Karpas-422 (cell line): ENCODE measurements at regions not wholly inside any gene's neighbourhood (a gene's known extent, or its start where the extent isn't known, plus 50 kb on each side); places are given as distances from the start of the nearest gene placed in this dataset.

Source experiments
- DNase-seq: peaks from one replicate; pipeline ENCODE4 v3.0.0-alpha.2; 2015
- H2AFZ ChIP-seq: fragments of 200-600 bp; sonication (generic); 2 replicates; pipeline ENCODE4 v1.6.1; 2014; ENCODE audit warnings: antibody characterized with exemption, low read length, mixed read lengths
- H3K27ac ChIP-seq: fragments of 200-600 bp; sonication (generic); 2 replicates; pipeline ENCODE4 v1.5.1; 2014; ENCODE audit warnings: mild to moderate bottlenecking, low read length, moderate library complexity
- H3K27me3 ChIP-seq: fragments of 200-600 bp; sonication (generic); 2 replicates; pipeline ENCODE4 v1.6.1; 2014; ENCODE audit warnings: low read length, mixed read lengths
- H3K36me3 ChIP-seq: fragments of 200-600 bp; sonication (generic); 2 replicates; pipeline ENCODE4 v1.6.1; 2014; ENCODE audit warnings: low read length, mixed read lengths; ENCODE audit not compliant: insufficient read depth
- H3K4me1 ChIP-seq: fragments of 200-600 bp; sonication (generic); 2 replicates; pipeline ENCODE4 v1.6.1; 2014; ENCODE audit warnings: mild to moderate bottlenecking, low read length, mixed read lengths
- H3K4me2 ChIP-seq: fragments of 200-600 bp; sonication (generic); 2 replicates; pipeline ENCODE4 v1.6.1; 2014; ENCODE audit warnings: low read length, low read depth, mild to moderate bottlenecking; ENCODE audit not compliant: poor library complexity, severe bottlenecking
- H3K4me3 ChIP-seq: fragments of 200-600 bp; sonication (generic); 2 replicates; pipeline ENCODE4 v1.5.1; 2014; ENCODE audit warnings: mild to moderate bottlenecking, antibody characterized with exemption, low read length, mixed read lengths
- H3K79me2 ChIP-seq: fragments of 200-600 bp; sonication (generic); 2 replicates; pipeline ENCODE4 v1.6.1; 2014; ENCODE audit warnings: mild to moderate bottlenecking, low read length, mixed read lengths
- H3K9ac ChIP-seq: fragments of 200-600 bp; sonication (generic); 2 replicates; pipeline ENCODE4 v1.6.0; 2014; ENCODE audit warnings: low read length
- H3K9me2 ChIP-seq: fragments of 200-600 bp; sonication (generic), shearing (Covaris generic); replicated peaks from 2 replicates; pipeline ENCODE4 v1.6.0; 2014; ENCODE audit warnings: mild to moderate bottlenecking, low read length, moderate library complexity; ENCODE audit not compliant: insufficient read depth
- H3K9me3 ChIP-seq: fragments of 300-700, 200-600 bp; sonication (generic); 2 replicates; pipeline ENCODE4 v1.6.1; 2014; ENCODE audit warnings: low read length, mixed read lengths
- H4K20me1 ChIP-seq: fragments of 200-600 bp; sonication (generic); 2 replicates; pipeline ENCODE4 v1.6.1; 2014; ENCODE audit warnings: mild to moderate bottlenecking, antibody characterized with exemption, low read length, low read depth; ENCODE audit not compliant: insufficient read depth

DNA sequence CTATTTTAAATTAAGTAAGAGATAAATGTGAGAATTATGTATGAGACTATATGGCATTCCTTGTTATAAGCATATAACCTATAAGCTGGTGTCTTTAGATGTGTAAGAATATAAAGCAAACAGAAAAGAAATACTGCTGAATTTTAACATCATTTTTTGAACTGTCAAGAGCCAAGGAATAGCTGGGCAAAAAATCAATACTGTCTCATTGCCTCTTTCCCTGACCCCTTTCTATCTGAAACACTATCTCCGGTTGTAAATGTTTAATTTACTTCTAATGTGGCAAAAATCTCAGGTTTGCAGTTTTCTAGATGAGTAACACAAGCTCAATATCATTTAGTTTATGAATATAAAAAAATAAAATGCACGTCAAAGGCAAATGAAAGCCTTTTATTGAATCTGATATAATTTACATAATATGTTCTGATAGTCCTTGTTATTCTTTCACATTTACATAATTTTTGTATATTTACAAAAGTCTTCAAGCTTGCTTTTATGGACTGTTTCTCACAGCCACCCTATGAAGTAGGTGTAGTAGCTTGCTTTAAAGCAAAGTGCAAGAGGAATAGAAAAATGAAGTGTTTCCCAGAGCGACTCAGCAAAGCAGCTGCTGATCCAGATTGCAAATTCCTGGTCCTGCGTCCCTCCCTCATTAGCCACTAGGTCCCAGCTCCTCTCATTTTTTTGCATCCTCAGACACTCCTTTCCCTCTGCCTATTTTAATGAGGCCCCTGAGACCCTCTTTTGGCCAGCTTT is 188.2 kb upstream of the RFC3 start:
- no peak for DNase-seq
- no peaks in the 10 kb centered on the region for H3K9me3 ChIP-seq
- H3K4me3 ChIP-seq = no peak overlapping the region
- H2AFZ ChIP-seq = no peak overlapping the region
- no peak overlapping the region for H3K9ac ChIP-seq
- no peaks in the 10 kb centered on the region for H3K79me2 ChIP-seq
- no peaks in the 10 kb centered on the region for H4K20me1 ChIP-seq
- no peak overlapping the region for H3K27ac ChIP-seq
- no peak overlapping the region for H3K4me2 ChIP-seq
- no peaks in the 10 kb centered on the region for H3K4me1 ChIP-seq
- H3K27me3 ChIP-seq = no peaks in the 10 kb centered on the region
- H3K9me2 ChIP-seq = no peaks in the 10 kb centered on the region; the same call in 1 of the 2 replicates
- no peaks in the 10 kb centered on the region for H3K36me3 ChIP-seq

DNA sequence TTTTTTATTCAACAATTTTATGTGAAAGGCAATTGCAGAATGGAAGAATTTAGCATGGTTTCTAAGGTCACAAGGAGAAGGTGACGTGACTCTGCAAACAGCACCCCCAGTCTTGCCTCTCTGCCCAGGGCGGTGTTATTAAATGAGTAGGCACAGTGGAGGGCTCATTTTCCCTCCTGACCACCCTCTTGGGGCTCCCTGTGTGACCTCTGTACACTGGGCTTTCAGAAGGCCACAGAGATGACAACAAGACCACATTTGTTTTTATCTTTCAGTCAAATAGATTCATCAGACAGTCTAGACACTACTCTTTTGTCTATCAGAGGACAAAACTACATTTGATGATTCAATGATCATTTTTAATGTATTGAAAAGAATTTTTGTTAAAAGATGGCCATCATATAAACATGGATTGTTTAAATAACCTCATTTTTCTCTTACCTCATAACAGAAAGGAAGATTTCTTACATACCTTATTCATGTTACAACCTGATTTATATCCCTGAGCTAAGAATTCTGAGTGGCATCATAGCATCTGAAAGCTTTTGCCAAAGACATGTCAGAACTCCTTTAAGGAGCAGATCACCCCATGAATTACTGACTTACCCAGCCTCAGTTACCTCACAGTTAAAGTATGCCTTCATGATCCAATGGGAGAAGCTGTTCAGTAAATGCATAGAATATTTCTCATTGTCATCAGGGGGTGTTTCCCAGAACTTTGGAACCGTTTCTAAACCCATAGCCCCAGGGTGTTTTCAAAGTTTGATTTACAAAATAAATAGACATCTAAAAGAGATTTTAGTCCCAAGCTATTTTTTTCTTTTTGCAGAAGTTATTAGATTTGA is 184.0 kb upstream of the RFC3 start:
- H3K4me2 ChIP-seq = no peak overlapping the region
- H3K4me3 ChIP-seq = no peak overlapping the region
- no peak overlapping the region for H2AFZ ChIP-seq
- no peaks in the 10 kb centered on the region for H3K36me3 ChIP-seq
- H3K9me2 ChIP-seq = no peaks in the 10 kb centered on the region; the same call in 1 of the 2 replicates
- H3K27ac ChIP-seq = no peak overlapping the region
- no peak for DNase-seq
- no peaks in the 10 kb centered on the region for H3K79me2 ChIP-seq
- no peak overlapping the region for H3K9ac ChIP-seq
- H3K4me1 ChIP-seq = no peaks in the 10 kb centered on the region; the same call in 1 of the 2 replicates
- H3K27me3 ChIP-seq = no peaks in the 10 kb centered on the region
- H3K9me3 ChIP-seq = no peaks in the 10 kb centered on the region
- no peaks in the 10 kb centered on the region for H4K20me1 ChIP-seq

DNA sequence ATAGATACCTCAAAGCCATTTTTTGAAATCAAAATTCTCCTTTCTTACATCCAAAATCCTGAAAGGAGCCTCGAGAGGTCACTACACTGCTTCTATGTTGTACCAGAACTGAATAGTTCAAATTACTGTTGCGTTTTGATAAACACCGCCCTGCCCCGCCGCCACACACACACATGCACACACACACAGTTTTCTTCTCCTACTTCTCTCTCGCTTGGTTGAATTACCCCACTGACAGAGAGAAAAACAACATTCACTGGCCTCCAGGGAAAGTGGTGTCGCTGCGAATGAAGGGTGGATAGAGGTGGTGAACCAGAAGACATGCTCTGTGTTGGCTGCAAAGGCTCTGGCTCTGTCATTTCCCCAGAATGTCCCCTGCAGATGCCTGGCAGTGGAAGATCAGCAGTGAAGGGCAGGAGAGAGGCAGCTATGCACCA is 183.4 kb upstream of the RFC3 start:
- Histone ChIP-seq H3K9me3 (no peaks in the 10 kb centered on the region), H3K9me2 (no peaks in the 10 kb centered on the region; the same call in 1 of the 2 replicates), H3K27me3 (no peaks in the 10 kb centered on the region), H3K36me3 (no peaks in the 10 kb centered on the region), H3K4me2 (no peak overlapping the region), H3K79me2 (no peaks in the 10 kb centered on the region), H4K20me1 (no peaks in the 10 kb centered on the region), H3K9ac (no peak overlapping the region), H3K4me3 (no peak overlapping the region), H3K27ac (no peak overlapping the region), H2AFZ (no peak overlapping the region), H3K4me1 (peaks cover 6% of the 10 kb centered on the region)
- DNase-seq = no peak

DNA sequence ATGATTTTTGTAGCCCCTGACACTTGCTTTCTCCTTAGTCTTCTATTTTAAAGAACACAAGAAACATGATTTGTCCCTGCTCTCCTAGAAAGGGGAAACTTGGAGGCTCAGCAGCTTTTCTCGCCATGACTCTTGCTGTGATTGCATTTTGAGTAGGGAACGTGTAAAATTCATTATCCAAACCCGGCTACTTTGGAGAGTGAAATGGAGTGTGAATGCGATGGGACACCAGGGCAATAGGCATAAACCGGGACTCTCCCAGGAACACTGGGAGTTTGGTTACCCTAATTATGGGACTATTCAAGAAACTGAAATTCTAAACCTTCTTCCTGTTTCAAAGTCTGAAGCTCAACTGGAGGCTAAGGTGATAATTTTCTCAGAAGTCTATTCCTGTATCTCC is 181.7 kb upstream of the RFC3 start:
- Histone ChIP-seq H3K4me3 (no peak overlapping the region), H3K9me3 (no peaks in the 10 kb centered on the region), H2AFZ (no peak overlapping the region), H3K36me3 (no peaks in the 10 kb centered on the region), H3K4me2 (no peak overlapping the region), H3K9ac (no peak overlapping the region), H3K9me2 (peaks cover 1% of the 10 kb centered on the region; the same call in 1 of the 2 replicates), H3K27ac (no peak overlapping the region), H3K4me1 (peaks cover 17% of the 10 kb centered on the region), H3K79me2 (no peaks in the 10 kb centered on the region), H4K20me1 (no peaks in the 10 kb centered on the region), H3K27me3 (no peaks in the 10 kb centered on the region)
- no peak for DNase-seq

DNA sequence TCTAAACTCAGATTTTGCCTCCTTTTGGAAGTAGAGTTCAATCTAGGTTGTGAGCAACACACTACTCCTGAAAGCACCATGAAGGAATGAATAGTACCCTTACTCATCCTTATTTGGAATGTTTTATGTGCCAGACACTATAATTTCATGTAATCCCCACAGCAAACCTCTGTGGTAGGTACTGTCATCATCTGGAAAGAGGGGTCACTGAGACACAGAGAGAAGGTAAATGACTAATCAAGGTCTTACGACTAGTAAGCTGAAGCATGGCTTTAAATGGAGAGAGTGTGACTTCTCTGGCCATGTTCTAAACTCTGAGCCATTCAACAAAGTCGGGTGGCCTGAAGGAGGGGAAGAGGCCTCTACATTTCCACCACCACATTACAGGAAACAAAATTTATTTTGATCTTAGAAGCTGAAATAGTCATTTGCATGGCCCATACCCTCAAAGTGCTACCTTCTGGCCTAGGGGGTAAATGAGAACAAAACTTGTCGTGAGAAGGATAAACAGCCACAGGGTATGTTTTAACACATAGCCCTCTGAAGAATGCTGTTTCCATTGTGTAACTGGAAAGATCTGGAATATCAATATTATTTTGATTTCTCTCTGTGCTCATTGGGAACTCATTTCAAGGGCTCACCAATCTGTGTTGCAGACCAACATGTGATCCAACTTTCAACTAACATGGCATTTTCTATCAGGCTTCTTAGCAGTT is 180.8 kb upstream of the RFC3 start:
- no peak overlapping the region for H3K27ac ChIP-seq
- peaks cover 17% of the 10 kb centered on the region for H3K4me1 ChIP-seq
- no peaks in the 10 kb centered on the region for H3K36me3 ChIP-seq
- H3K9me3 ChIP-seq = no peaks in the 10 kb centered on the region
- H3K9me2 ChIP-seq = peaks cover 3% of the 10 kb centered on the region; the same call in 1 of the 2 replicates
- no peaks in the 10 kb centered on the region for H3K27me3 ChIP-seq
- H2AFZ ChIP-seq = no peak overlapping the region
- H4K20me1 ChIP-seq = no peaks in the 10 kb centered on the region
- no peaks in the 10 kb centered on the region for H3K79me2 ChIP-seq
- no peak overlapping the region for H3K9ac ChIP-seq
- no peak overlapping the region for H3K4me3 ChIP-seq
- DNase-seq = no peak
- H3K4me2 ChIP-seq = no peak overlapping the region

DNA sequence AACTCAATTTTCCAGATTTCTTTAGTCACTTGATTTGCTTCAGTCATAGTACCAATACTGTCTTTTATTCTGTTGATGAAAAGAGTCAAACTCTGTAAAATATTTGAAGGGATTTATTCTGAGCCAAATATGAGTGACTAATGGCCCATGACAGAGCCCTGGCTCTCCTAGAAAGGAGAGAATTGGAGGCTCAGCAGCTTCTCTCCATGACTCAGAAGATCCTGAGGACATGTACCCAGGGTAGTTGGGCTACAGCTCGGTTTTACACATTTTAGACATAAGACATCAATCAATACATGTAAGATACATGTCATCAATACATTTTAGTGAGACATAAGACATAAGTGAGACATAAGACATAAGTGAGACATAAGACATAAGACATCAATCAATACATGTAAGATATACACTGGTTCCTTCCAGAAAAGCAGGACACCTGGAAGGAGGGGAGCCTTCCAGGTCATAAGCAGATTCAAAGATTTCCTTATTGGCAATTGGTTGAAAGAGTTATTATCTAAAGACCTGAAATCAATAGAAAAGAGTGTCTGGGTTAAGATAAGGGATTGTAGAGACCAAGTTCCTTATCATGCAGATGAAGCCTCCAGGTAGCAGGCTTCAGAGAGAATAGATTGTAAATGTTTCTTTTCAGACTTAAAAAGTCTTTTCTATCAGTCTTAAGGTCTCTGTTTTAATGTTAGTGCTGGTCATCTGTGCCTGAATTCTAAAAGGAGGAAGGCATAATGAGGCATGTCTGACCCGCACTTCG is 179.8 kb upstream of the RFC3 start:
- no peaks in the 10 kb centered on the region for H3K9me3 ChIP-seq
- no peak overlapping the region for H2AFZ ChIP-seq
- no peaks in the 10 kb centered on the region for H3K36me3 ChIP-seq
- no peak overlapping the region for H3K27ac ChIP-seq
- no peaks in the 10 kb centered on the region for H3K79me2 ChIP-seq
- no peaks in the 10 kb centered on the region for H3K27me3 ChIP-seq
- 0 out of 2 replicates have a peak, but pooled peaks cover 3% of the 10 kb centered on the region for H3K9me2 ChIP-seq
- peaks cover 17% of the 10 kb centered on the region for H3K4me1 ChIP-seq
- H3K9ac ChIP-seq = no peak overlapping the region
- H3K4me3 ChIP-seq = no peak overlapping the region
- H3K4me2 ChIP-seq = no peak overlapping the region
- no peaks in the 10 kb centered on the region for H4K20me1 ChIP-seq
- no peak for DNase-seq

DNA sequence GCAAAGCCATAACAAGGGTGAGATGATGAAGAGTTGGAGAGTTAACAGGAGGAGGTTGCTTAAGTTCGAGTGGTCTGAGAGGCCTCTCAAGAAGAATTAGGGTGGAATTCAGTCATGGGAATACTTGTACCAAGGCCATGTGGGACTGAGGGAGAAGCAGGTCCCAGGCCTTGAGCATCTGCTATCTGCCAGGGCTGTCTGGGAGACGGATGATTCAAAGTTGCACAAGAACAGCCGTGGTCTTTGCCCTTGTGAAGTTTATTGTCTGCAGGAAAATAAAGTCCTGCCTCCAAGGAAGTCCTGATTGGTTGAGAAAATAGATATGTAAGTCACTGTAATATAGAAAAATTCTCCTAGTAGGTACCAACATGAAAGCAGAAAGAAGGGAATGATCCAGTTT is 178.8 kb upstream of the RFC3 start:
- DNase-seq = no peak
- peaks cover 17% of the 10 kb centered on the region for H3K4me1 ChIP-seq
- no peaks in the 10 kb centered on the region for H3K9me3 ChIP-seq
- peak overlapping the region; percentile 28 for H3K4me2 ChIP-seq
- H3K9me2 ChIP-seq = 0 out of 2 replicates have a peak, but pooled peaks cover 3% of the 10 kb centered on the region
- H3K4me3 ChIP-seq = no peak overlapping the region
- no peak overlapping the region for H3K27ac ChIP-seq
- no peak overlapping the region for H3K9ac ChIP-seq
- no peaks in the 10 kb centered on the region for H4K20me1 ChIP-seq
- no peaks in the 10 kb centered on the region for H3K79me2 ChIP-seq
- no peaks in the 10 kb centered on the region for H3K27me3 ChIP-seq
- no peaks in the 10 kb centered on the region for H3K36me3 ChIP-seq
- peak overlapping the region; percentile 59; the same call in 1 of the 2 replicates for H2AFZ ChIP-seq
